H9 (cell line): ENCODE measurements at regions not wholly inside any gene's neighbourhood (a gene's known extent, or its start where the extent isn't known, plus 50 kb on each side); places are given as distances from the start of the nearest gene placed in this dataset.

Experiments used
- DNase-seq: peaks from one replicate; pipeline ENCODE4 v3.0.0-alpha.2; 2017
- H2AFZ ChIP-seq: one replicate; pipeline ENCODE4 v1.6.1; 2013; ENCODE audit warnings: mild to moderate bottlenecking, low read length, control low read depth, moderate library complexity
- H2AK5ac ChIP-seq: 2 replicates; pipeline ENCODE4 v1.6.1; 2013; ENCODE audit warnings: low read length, control low read depth, mixed read lengths; ENCODE audit not compliant: insufficient read length
- H2BK120ac ChIP-seq: one replicate; pipeline ENCODE4 v1.6.1; 2013; ENCODE audit warnings: low read depth, mild to moderate bottlenecking, low read length, control low read depth, inconsistent platforms; ENCODE audit not compliant: poor library complexity, severe bottlenecking
- H2BK12ac ChIP-seq: 2 replicates; pipeline ENCODE4 v1.6.1; 2013; ENCODE audit warnings: low read length, control low read depth, mixed read lengths, low read depth; ENCODE audit not compliant: insufficient read length
- H2BK15ac ChIP-seq: 2 replicates; pipeline ENCODE4 v1.6.1; 2013; ENCODE audit warnings: low read depth, low read length, control low read depth
- H2BK20ac ChIP-seq: one replicate; pipeline ENCODE4 v1.6.1; 2013; ENCODE audit warnings: low read depth, mild to moderate bottlenecking, low read length, control low read depth, inconsistent platforms; ENCODE audit not compliant: poor library complexity, severe bottlenecking
- H2BK5ac ChIP-seq: 2 replicates; pipeline ENCODE4 v1.6.1; 2013; ENCODE audit warnings: low read length, control low read depth, mixed read lengths; ENCODE audit not compliant: insufficient read length
- H3K14ac ChIP-seq: 2 replicates; pipeline ENCODE4 v1.6.1; 2013; ENCODE audit warnings: low read length, control low read depth; ENCODE audit not compliant: insufficient read depth
- H3K18ac ChIP-seq: 2 replicates; pipeline ENCODE4 v1.6.1; 2013; ENCODE audit warnings: low read depth, mild to moderate bottlenecking, mixed read lengths, low read length, control low read depth; ENCODE audit not compliant: insufficient read length
- H3K23ac ChIP-seq: 2 replicates; pipeline ENCODE4 v1.6.1; 2013; ENCODE audit warnings: low read length, control low read depth, mixed read lengths, low read depth; ENCODE audit not compliant: insufficient read length
- H3K23me2 ChIP-seq: 2 replicates; pipeline ENCODE4 v1.6.1; 2013; ENCODE audit warnings: low read depth, mild to moderate bottlenecking, mixed read lengths, low read length, control low read depth; ENCODE audit not compliant: insufficient read length, poor library complexity, severe bottlenecking
- H3K27ac ChIP-seq: 2 replicates; pipeline ENCODE4 v1.5.1; 2013; ENCODE audit warnings: low read length, control low read depth, mixed read lengths, low read depth; ENCODE audit not compliant: insufficient read length
- H3K27me3 ChIP-seq: 2 replicates; pipeline ENCODE4 v1.6.1; 2013; ENCODE audit warnings: low read length, control low read depth, inconsistent platforms; ENCODE audit not compliant: insufficient read depth
- H3K4ac ChIP-seq: 2 replicates; pipeline ENCODE4 v1.6.1; 2013; ENCODE audit warnings: low read depth, mild to moderate bottlenecking, control low read depth, inconsistent platforms, low read length, moderate library complexity
- H3K4me1 ChIP-seq: 2 replicates; pipeline ENCODE4 v1.6.1; 2013; ENCODE audit warnings: low read length, control low read depth, inconsistent platforms; ENCODE audit not compliant: insufficient read depth
- H3K4me2 ChIP-seq: 2 replicates; pipeline ENCODE4 v1.6.1; 2013; ENCODE audit warnings: low read length, control low read depth, mixed read lengths; ENCODE audit not compliant: insufficient read length, insufficient read depth
- H3K56ac ChIP-seq: 2 replicates; pipeline ENCODE4 v1.6.1; 2013; ENCODE audit warnings: low read depth, mild to moderate bottlenecking, mixed read lengths, low read length, control low read depth; ENCODE audit not compliant: insufficient read length
- H3K79me1 ChIP-seq: 2 replicates; pipeline ENCODE4 v1.6.1; 2013; ENCODE audit warnings: low read depth, mild to moderate bottlenecking, moderate library complexity, low read length, control low read depth, inconsistent platforms; ENCODE audit not compliant: insufficient read depth, poor library complexity, severe bottlenecking
- H3K79me2 ChIP-seq: 2 replicates; pipeline ENCODE4 v1.6.1; 2013; ENCODE audit warnings: low read length, control low read depth, inconsistent platforms; ENCODE audit not compliant: insufficient read depth
- H3K9ac ChIP-seq: 2 replicates; pipeline ENCODE4 v1.6.1; 2013; ENCODE audit warnings: low read length, control low read depth, mixed read lengths; ENCODE audit not compliant: insufficient read length; ENCODE audit errors: extremely low read depth
- H3K9me3 ChIP-seq: one replicate; pipeline ENCODE4 v1.6.1; 2013; ENCODE audit warnings: low read depth, low read length, inconsistent platforms; ENCODE audit not compliant: control insufficient read depth
- H3T11ph ChIP-seq: one replicate; pipeline ENCODE4 v1.6.1; 2013; ENCODE audit warnings: mild to moderate bottlenecking, low read length, control low read depth, inconsistent platforms
- H4K20me1 ChIP-seq: one replicate; pipeline ENCODE4 v1.6.1; 2013; ENCODE audit not compliant: control insufficient read depth, insufficient read length, insufficient read depth
- H4K5ac ChIP-seq: 2 replicates; pipeline ENCODE4 v1.6.1; 2013; ENCODE audit warnings: low read depth, mild to moderate bottlenecking, mixed read lengths, low read length, control low read depth; ENCODE audit not compliant: insufficient read length
- H4K8ac ChIP-seq: replicated peaks from 2 replicates; pipeline ENCODE4 v1.6.1; 2013; ENCODE audit warnings: low read length, control low read depth, mixed read lengths, low read depth; ENCODE audit not compliant: insufficient read length
- H4K91ac ChIP-seq: 2 replicates; pipeline ENCODE4 v1.6.1; 2013; ENCODE audit warnings: low read depth, mild to moderate bottlenecking, moderate library complexity, mixed read lengths, low read length, control low read depth; ENCODE audit not compliant: insufficient read length
- H3K27ac Mint-ChIP-seq, 3 experiments: 2 replicates in 2 of 3; 3 replicates in 1 of 3; pipeline ENCODE4 v1.8.0; 2020 to 2021; ENCODE audit warnings: mixed read lengths in 3 of 3, mild to moderate bottlenecking in 1 of 3, moderate library complexity in 1 of 3
- H3K27me3 Mint-ChIP-seq: 2 replicates; pipeline ENCODE4 v1.8.0; 2021; ENCODE audit warnings: low read depth, mild to moderate bottlenecking, moderate library complexity, mixed read lengths
- H3K36me3 Mint-ChIP-seq, 3 experiments: 2 replicates in 2 of 3; 3 replicates in 1 of 3; pipeline ENCODE4 v1.8.0; 2020 to 2021; ENCODE audit warnings: low read depth in 3 of 3, mixed read lengths in 3 of 3; ENCODE audit not compliant: insufficient read depth in 1 of 3
- H3K4me1 Mint-ChIP-seq, 2 experiments: 2 replicates each; pipeline ENCODE4 v1.8.0; 2020; ENCODE audit warnings: mixed read lengths in 2 of 2
- H3K4me3 Mint-ChIP-seq, 2 experiments: 2 replicates in 1 of 2; 3 replicates in 1 of 2; pipeline ENCODE4 v1.8.0; 2020 to 2021; ENCODE audit warnings: mild to moderate bottlenecking in 2 of 2, mixed read lengths in 2 of 2, moderate library complexity in 1 of 2
- H3K9me3 Mint-ChIP-seq, 2 experiments: 2 replicates in 1 of 2; 3 replicates in 1 of 2; pipeline ENCODE4 v1.8.0; 2020; ENCODE audit warnings: mild to moderate bottlenecking in 2 of 2, mixed read lengths in 2 of 2, moderate library complexity in 1 of 2
- WGBS: extraction: QIAGEN DNeasy Blood & Tissue Kit; methylation state at CpG from one replicate; pipeline ENCODE4 v1.1.7; 2013; ENCODE audit warnings: missing lambda C conversion rate, low lambda C conversion rate, mixed read lengths; ENCODE audit not compliant: insufficient read length; ENCODE audit errors: extremely low coverage; 5-methylcytosine and 5-hydroxymethylcytosine counted together
- TF ChIP-seq, protein P1 (sequence below): fragments of 200-600 bp; sonication (generic); conservative IDR thresholded peaks from 3 replicates; pipeline ENCODE4 v1.8.0; 2021; ENCODE audit warnings: antibody characterized with exemption, mild to moderate bottlenecking

DNA sequence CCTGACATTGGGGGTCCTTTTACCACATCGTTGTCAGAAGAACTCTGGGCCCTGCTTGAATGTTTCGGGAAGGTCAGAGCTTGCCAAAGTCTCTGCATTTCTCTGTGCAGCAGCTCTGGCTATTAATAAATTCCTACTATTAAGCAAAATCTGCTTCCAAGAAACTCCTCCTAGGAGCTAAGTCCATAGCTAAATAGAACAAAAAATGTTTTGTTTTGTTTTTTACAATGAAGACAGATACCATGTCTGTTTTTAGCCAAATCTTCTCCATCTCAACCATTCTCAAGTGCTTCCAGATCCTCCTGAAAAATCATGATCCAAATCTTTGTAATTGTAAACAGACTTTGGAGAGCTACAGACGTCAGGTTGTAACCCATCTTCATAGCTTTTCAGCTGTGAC, 161.6 kb downstream of the SPATA18 start:
- Histone ChIP-seq H3T11ph (no peak overlapping the region), H3K23me2 (no peaks in the 10 kb centered on the region), H3K56ac (no peak overlapping the region), H3K27me3 (no peaks in the 10 kb centered on the region), H3K27ac (no peak overlapping the region), H3K79me1 (no peaks in the 10 kb centered on the region), H3K23ac (no peak overlapping the region), H3K9ac (no peak overlapping the region), H2BK15ac (no peak overlapping the region), H4K5ac (no peak overlapping the region), H4K8ac (no peak overlapping the region), H2AFZ (no peak overlapping the region), H2BK120ac (no peak overlapping the region), H3K4me2 (no peak overlapping the region), H3K4ac (no peak overlapping the region), H3K79me2 (no peaks in the 10 kb centered on the region), H3K4me1 (no peaks in the 10 kb centered on the region), H3K14ac (no peak overlapping the region), H4K20me1 (no peaks in the 10 kb centered on the region), H2BK5ac (no peak overlapping the region), H4K91ac (no peak overlapping the region), H3K9me3 (no peaks in the 10 kb centered on the region), H2BK20ac (no peak overlapping the region), H2AK5ac (no peak overlapping the region), H2BK12ac (no peak overlapping the region), H3K18ac (no peak overlapping the region)
- Mint-ChIP-seq H3K36me3 (peaks cover 0 to 1% (median 0%) of the 10 kb centered on the region in 3 experiments; a peak in 1 of 7 replicates), H3K4me3 (no peak overlapping the region), H3K27ac (no peak overlapping the region), H3K9me3 (peaks cover 16 to 19% of the 10 kb centered on the region in 2 experiments), H3K27me3 (peaks cover 22% of the 10 kb centered on the region), H3K4me1 (no peaks in the 10 kb centered on the region)
- no peak for DNase-seq
- WGBS, result no CpG with 5 or more reads among the region's 3 CpGs
- TF ChIP-seq, protein P1, sequence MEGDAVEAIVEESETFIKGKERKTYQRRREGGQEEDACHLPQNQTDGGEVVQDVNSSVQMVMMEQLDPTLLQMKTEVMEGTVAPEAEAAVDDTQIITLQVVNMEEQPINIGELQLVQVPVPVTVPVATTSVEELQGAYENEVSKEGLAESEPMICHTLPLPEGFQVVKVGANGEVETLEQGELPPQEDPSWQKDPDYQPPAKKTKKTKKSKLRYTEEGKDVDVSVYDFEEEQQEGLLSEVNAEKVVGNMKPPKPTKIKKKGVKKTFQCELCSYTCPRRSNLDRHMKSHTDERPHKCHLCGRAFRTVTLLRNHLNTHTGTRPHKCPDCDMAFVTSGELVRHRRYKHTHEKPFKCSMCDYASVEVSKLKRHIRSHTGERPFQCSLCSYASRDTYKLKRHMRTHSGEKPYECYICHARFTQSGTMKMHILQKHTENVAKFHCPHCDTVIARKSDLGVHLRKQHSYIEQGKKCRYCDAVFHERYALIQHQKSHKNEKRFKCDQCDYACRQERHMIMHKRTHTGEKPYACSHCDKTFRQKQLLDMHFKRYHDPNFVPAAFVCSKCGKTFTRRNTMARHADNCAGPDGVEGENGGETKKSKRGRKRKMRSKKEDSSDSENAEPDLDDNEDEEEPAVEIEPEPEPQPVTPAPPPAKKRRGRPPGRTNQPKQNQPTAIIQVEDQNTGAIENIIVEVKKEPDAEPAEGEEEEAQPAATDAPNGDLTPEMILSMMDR, result no peak
